ENCODE measurements at regions not wholly inside any gene's neighbourhood (a gene's known extent, or its start where the extent isn't known, plus 50 kb on each side); places are given as distances from the start of the nearest gene placed in this dataset.

- DNase-seq (ENCODE audit: low read depth): no peak
These were observed 135.5 kb upstream of the SORCS3 start for GRCh38 chr10:104505521-104506042.

- DNase-seq (ENCODE audit: low read depth): no peak
These were observed 131.1 kb upstream of the SORCS3 start for GRCh38 chr10:104509981-104510380.

- DNase-seq (ENCODE audit: low read depth): no peak
These were observed 130.4 kb upstream of the SORCS3 start for GRCh38 chr10:104510644-104511043.

GRCh38 chr10:104512800-104513199, 128.3 kb upstream of the SORCS3 start:
- DNase-seq (ENCODE audit: low read depth): no peak

- DNase-seq (ENCODE audit: low read depth): no peak
These were observed 125.4 kb upstream of the SORCS3 start for GRCh38 chr10:104515678-104516199.

- DNase-seq (ENCODE audit: low read depth): no peak
These were observed 124.1 kb upstream of the SORCS3 start for GRCh38 chr10:104516986-104517385.

GRCh38 chr10:104517946-104518345, 123.1 kb upstream of the SORCS3 start:
- no peak for DNase-seq (ENCODE audit: low read depth)

- no peak for DNase-seq (ENCODE audit: low read depth)
These were observed 122.2 kb upstream of the SORCS3 start for GRCh38 chr10:104518891-104519290.

- DNase-seq (ENCODE audit: low read depth): no peak
These were observed 120.4 kb upstream of the SORCS3 start for GRCh38 chr10:104520653-104521052.

- peak; percentile 17 for DNase-seq (ENCODE audit: low read depth)
These were observed 119.0 kb upstream of the SORCS3 start for GRCh38 chr10:104521901-104522694.

- no peak for DNase-seq (ENCODE audit: low read depth)
These were observed 114.9 kb upstream of the SORCS3 start for GRCh38 chr10:104526188-104526587.

- no peak for DNase-seq (ENCODE audit: low read depth)
These were observed 114.1 kb upstream of the SORCS3 start for GRCh38 chr10:104527013-104527412.

GRCh38 chr10:104540181-104540580, 100.9 kb upstream of the SORCS3 start:
- no peak for DNase-seq (ENCODE audit: low read depth)

GRCh38 chr10:104541820-104542219, 99.3 kb upstream of the SORCS3 start:
- no peak for DNase-seq (ENCODE audit: low read depth)

GRCh38 chr10:104546336-104546735, 94.8 kb upstream of the SORCS3 start:
- no peak for DNase-seq (ENCODE audit: low read depth)

GRCh38 chr10:104546756-104547155, 94.3 kb upstream of the SORCS3 start:
- DNase-seq (ENCODE audit: low read depth): no peak

GRCh38 chr10:104548090-104548489, 93.0 kb upstream of the SORCS3 start:
- no peak for DNase-seq (ENCODE audit: low read depth)

- no peak for DNase-seq (ENCODE audit: low read depth)
These were observed 84.3 kb upstream of the SORCS3 start for GRCh38 chr10:104556831-104557230.

GRCh38 chr10:104557966-104558365, 83.1 kb upstream of the SORCS3 start:
- DNase-seq (ENCODE audit: low read depth): no peak

- DNase-seq (ENCODE audit: low read depth): peak; percentile 31
These were observed 81.2 kb upstream of the SORCS3 start for GRCh38 chr10:104559935-104560334.

GRCh38 chr10:104563051-104563450, 78.0 kb upstream of the SORCS3 start:
- DNase-seq (ENCODE audit: low read depth): no peak

GRCh38 chr10:104563548-104563947, 77.5 kb upstream of the SORCS3 start:
- DNase-seq (ENCODE audit: low read depth): no peak

GRCh38 chr10:104574427-104574826, 66.7 kb upstream of the SORCS3 start:
- DNase-seq (ENCODE audit: low read depth): no peak

Measured in HT1080 (cell line).